GM23338 (cell line): ENCODE measurements at regions not wholly inside any gene's neighbourhood (a gene's known extent, or its start where the extent isn't known, plus 50 kb on each side); places are given as distances from the start of the nearest gene placed in this dataset.

Experiments used
- ATAC-seq: fragments of 200-7000 bp; cut with Tn5 transposase; 3 replicates; pipeline ENCODE4 v1.9.1; 2020
- DNase-seq: peaks from one replicate; pipeline ENCODE4 v3.0.0-alpha.2; 2015; ENCODE audit warnings: low spot score
- H2AFZ ChIP-seq: fragments of 200-600 bp; sonication (generic); 2 replicates; pipeline ENCODE4 v1.8.0; 2016; ENCODE audit warnings: antibody characterized with exemption, mild to moderate bottlenecking, moderate library complexity
- H3F3A ChIP-seq: fragments of 200-600 bp; sonication (generic); replicated peaks from 2 replicates; pipeline ENCODE4 v1.8.0; 2017; ENCODE audit warnings: antibody characterized with exemption, mixed run types, low read depth
- H3K27ac ChIP-seq: fragments of 200-600 bp; sonication (generic); 2 replicates; pipeline ENCODE4 v1.6.1; 2016; ENCODE audit warnings: low read depth
- H3K27me3 ChIP-seq: fragments of 200-600 bp; sonication (generic); 2 replicates; pipeline ENCODE4 v1.8.0; 2016; ENCODE audit warnings: mild to moderate bottlenecking, mixed run types, moderate library complexity; ENCODE audit not compliant: insufficient read depth
- H3K36me3 ChIP-seq: fragments of 200-600 bp; sonication (generic); 2 replicates; pipeline ENCODE4 v1.8.0; 2016; ENCODE audit warnings: mild to moderate bottlenecking; ENCODE audit not compliant: insufficient read depth
- H3K4me1 ChIP-seq: fragments of 200-600 bp; sonication (generic); 2 replicates; pipeline ENCODE4 v1.8.0; 2016; ENCODE audit warnings: mild to moderate bottlenecking, moderate library complexity; ENCODE audit not compliant: insufficient read depth
- H3K4me2 ChIP-seq: fragments of 200-600 bp; sonication (generic); 2 replicates; pipeline ENCODE4 v1.7.1; 2017; ENCODE audit warnings: mixed run types
- H3K4me3 ChIP-seq: fragments of 200-600 bp; sonication (generic); 2 replicates; pipeline ENCODE4 v1.6.1; 2016; ENCODE audit warnings: mixed run types
- H3K79me2 ChIP-seq: fragments of 200-600 bp; sonication (generic); replicated peaks from 2 replicates; pipeline ENCODE4 v1.8.0; 2017; ENCODE audit warnings: mild to moderate bottlenecking; ENCODE audit not compliant: insufficient read depth
- H3K9me2 ChIP-seq: fragments of 200-600 bp; sonication (generic); 2 replicates; pipeline ENCODE4 v1.8.0; 2017; ENCODE audit not compliant: insufficient read depth
- H4K20me1 ChIP-seq: fragments of 200-600 bp; sonication (generic); replicated peaks from 2 replicates; pipeline ENCODE4 v1.8.0; 2017; ENCODE audit warnings: mild to moderate bottlenecking; ENCODE audit not compliant: insufficient read depth
- H3K27ac Mint-ChIP-seq: 2 replicates; pipeline ENCODE4 v1.8.0; 2020; ENCODE audit warnings: inconsistent platforms, mild to moderate bottlenecking, moderate library complexity, mixed read lengths
- H3K27me3 Mint-ChIP-seq: 3 replicates; pipeline ENCODE4 v1.8.0; 2022; ENCODE audit warnings: low read depth, mild to moderate bottlenecking, moderate library complexity, mixed read lengths, inconsistent platforms; ENCODE audit not compliant: insufficient read depth, poor library complexity
- H3K36me3 Mint-ChIP-seq: 3 replicates; pipeline ENCODE4 v1.8.0; 2021; ENCODE audit warnings: low read depth, mild to moderate bottlenecking, inconsistent platforms, moderate library complexity, mixed read lengths
- H3K4me1 Mint-ChIP-seq: 3 replicates; pipeline ENCODE4 v1.8.0; 2020; ENCODE audit warnings: mild to moderate bottlenecking, inconsistent platforms, mixed read lengths
- H3K4me3 Mint-ChIP-seq: 3 replicates; pipeline ENCODE4 v1.8.0; 2021; ENCODE audit warnings: moderate library complexity, mild to moderate bottlenecking, inconsistent platforms, mixed read lengths
- H3K9me3 Mint-ChIP-seq: 3 replicates; pipeline ENCODE4 v1.8.0; 2020; ENCODE audit warnings: moderate library complexity, mild to moderate bottlenecking, inconsistent platforms, mixed read lengths
- CREB1 ChIP-seq: fragments of 250-450 bp; sonication (Bioruptor Pico); IDR thresholded peaks from 2 replicates; pipeline ENCODE4 v1.5.0; 2020; ENCODE audit warnings: low read depth, mild to moderate bottlenecking, moderate library complexity
- EZH2 ChIP-seq: fragments of 200-600 bp; sonication (generic); IDR thresholded peaks from one replicate; pipeline ENCODE4 v1.8.0; 2017; ENCODE audit warnings: antibody characterized with exemption, mild to moderate bottlenecking, low read depth; ENCODE audit not compliant: unreplicated experiment
- EZH2phosphoT487 ChIP-seq: fragments of 200-600 bp; sonication (generic); IDR thresholded peaks from one replicate; pipeline ENCODE4 v1.8.1; 2018; ENCODE audit warnings: antibody characterized with exemption; ENCODE audit not compliant: unreplicated experiment
- NANOG ChIP-seq: IDR thresholded peaks from 2 replicates; pipeline ENCODE4 v1.6.1; 2016; ENCODE audit warnings: antibody characterized with exemption, borderline replicate concordance
- POLR2AphosphoS5 ChIP-seq: IDR thresholded peaks from 2 replicates; pipeline ENCODE4 v1.6.1; 2016; ENCODE audit warnings: antibody characterized with exemption, low read depth
- STAT1 ChIP-seq: IDR thresholded peaks from one replicate; pipeline ENCODE4 v1.6.1; 2016; ENCODE audit warnings: antibody characterized with exemption; ENCODE audit not compliant: unreplicated experiment
- ZNF114 ChIP-seq: fragments of 250-450 bp; sonication (Bioruptor Pico); IDR thresholded peaks from 2 replicates; pipeline ENCODE4 v1.5.0; 2020; ENCODE audit warnings: mild to moderate bottlenecking, moderate library complexity
- ZNF331 ChIP-seq: fragments of 250-450 bp; sonication (Bioruptor Pico); IDR thresholded peaks from 2 replicates; pipeline ENCODE4 v1.5.0; 2020; ENCODE audit warnings: low read depth, mild to moderate bottlenecking, moderate library complexity
- TF ChIP-seq, protein P1 (sequence below): IDR thresholded peaks from 2 replicates; pipeline ENCODE4 v1.6.1; 2016; ENCODE audit warnings: antibody characterized with exemption
- TF ChIP-seq, protein P2 (sequence below), 2 experiments: fragments of 200-600 bp in 1 of 2; sonication (generic) in 1 of 2; conservative IDR thresholded peaks; 2 replicates each; pipeline versions ENCODE4 v1.5.1 to v1.6.1; 2016 to 2017; ENCODE audit warnings: antibody characterized with exemption in 2 of 2, low read depth in 2 of 2, mild to moderate bottlenecking in 2 of 2, moderate library complexity in 1 of 2
- TF ChIP-seq, protein P3 (sequence below): fragments of 250-450 bp; sonication (Bioruptor Pico); IDR thresholded peaks from 2 replicates; pipeline ENCODE4 v1.5.0; 2020; ENCODE audit warnings: mild to moderate bottlenecking, moderate library complexity

DNA sequence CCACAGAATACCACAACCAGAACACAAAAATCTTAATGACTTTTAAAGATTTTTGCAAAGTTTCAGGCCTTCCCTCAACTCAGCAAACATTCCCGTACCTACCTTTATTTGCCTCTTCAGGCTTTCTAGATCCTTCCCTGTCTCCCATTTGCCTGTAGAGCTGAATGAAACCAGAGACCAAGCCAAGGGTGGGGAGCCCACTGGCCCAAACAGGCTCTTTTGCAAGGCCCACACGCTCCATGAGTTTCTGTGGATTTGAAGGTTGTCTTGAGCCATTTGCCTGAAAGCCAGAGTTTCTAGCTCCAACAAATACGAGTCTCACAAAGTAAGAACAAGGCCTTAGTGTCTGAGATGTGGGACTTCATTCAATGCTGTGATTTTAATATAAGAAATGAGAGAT, 107.8 kb downstream of the GAS1 start (continued):
- TF ChIP-seq, protein P1, sequence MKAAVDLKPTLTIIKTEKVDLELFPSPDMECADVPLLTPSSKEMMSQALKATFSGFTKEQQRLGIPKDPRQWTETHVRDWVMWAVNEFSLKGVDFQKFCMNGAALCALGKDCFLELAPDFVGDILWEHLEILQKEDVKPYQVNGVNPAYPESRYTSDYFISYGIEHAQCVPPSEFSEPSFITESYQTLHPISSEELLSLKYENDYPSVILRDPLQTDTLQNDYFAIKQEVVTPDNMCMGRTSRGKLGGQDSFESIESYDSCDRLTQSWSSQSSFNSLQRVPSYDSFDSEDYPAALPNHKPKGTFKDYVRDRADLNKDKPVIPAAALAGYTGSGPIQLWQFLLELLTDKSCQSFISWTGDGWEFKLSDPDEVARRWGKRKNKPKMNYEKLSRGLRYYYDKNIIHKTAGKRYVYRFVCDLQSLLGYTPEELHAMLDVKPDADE, result no peak
- TF ChIP-seq ZNF114 (CRISPR knock-in tag), result no peak
- TF ChIP-seq STAT1, result no peak
- no peak for TF ChIP-seq POLR2AphosphoS5

DNA sequence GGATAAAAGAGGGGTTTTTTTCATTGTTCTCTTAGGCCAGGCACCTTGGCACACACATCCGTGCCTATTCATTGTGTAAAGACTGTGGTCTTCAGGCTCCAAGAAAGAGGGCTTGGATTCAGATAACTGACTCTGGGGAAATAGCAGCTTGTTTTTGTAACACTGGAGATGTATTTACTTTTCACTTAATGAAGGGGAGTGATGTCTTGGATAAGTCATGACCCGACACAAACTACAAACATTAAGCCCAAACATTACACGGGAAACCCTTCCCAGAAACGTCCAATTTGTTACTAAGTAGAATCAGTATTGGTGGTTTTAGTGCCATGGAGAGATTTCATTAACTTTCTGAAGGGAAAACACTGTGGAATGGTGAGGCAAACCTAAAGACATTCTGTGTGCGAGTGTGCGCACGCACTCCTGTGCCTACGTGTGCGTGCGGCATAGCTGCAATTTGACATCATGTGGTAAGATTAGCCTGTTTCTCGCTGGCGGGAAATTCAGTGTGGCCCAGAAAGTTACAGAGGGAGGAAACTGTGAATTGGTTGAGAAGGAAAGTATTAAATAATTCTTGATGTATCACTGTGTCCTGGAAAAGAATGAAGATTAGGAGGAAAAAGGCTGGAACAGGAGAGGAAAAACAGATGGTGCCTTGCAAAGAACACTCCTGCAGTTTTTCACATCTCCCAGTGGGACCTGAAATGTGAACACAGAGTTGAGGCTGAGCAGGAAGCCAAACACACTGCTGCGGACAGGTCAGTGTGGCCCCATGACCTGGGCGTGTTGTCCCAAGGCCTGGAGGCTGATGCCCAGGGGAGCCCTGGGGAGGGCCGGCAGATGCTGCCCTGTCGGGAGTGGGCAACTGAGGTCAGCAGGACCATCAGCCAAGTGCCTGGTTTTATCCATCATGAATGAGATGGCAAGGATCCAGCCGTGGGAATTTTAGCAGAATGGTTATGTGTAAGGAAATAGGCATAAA, 108.5 kb downstream of the GAS1 start:
- Mint-ChIP-seq H3K9me3 (no peaks in the 10 kb centered on the region), H3K36me3 (no peaks in the 10 kb centered on the region), H3K4me3 (no peak overlapping the region), H3K27me3 (no peaks in the 10 kb centered on the region), H3K4me1 (peaks cover 4% of the 10 kb centered on the region; the same call in 1 of the 3 replicates), H3K27ac (no peak overlapping the region)
- Histone ChIP-seq H4K20me1 (no peaks in the 10 kb centered on the region), H3K27me3 (no peaks in the 10 kb centered on the region), H3K79me2 (no peaks in the 10 kb centered on the region), H3K4me3 (no peak overlapping the region), H3K9me2 (0 out of 2 replicates have a peak, but pooled peaks cover 6% of the 10 kb centered on the region), H3K27ac (no peak overlapping the region), H3F3A (no peaks in the 10 kb centered on the region), H3K36me3 (no peaks in the 10 kb centered on the region), H3K4me1 (no peaks in the 10 kb centered on the region), H3K4me2 (no peak overlapping the region), H2AFZ (peak overlapping the region; percentile 38; the same call in 1 of the 2 replicates)
- no peak for ATAC-seq
- DNase-seq, result no peak
- no peak for TF ChIP-seq STAT1
- TF ChIP-seq CREB1 (CRISPR knock-in tag), result no peak
- TF ChIP-seq, protein P1, result no peak
- TF ChIP-seq NANOG, result no peak
- TF ChIP-seq POLR2AphosphoS5, result no peak
- TF ChIP-seq, protein P2, sequence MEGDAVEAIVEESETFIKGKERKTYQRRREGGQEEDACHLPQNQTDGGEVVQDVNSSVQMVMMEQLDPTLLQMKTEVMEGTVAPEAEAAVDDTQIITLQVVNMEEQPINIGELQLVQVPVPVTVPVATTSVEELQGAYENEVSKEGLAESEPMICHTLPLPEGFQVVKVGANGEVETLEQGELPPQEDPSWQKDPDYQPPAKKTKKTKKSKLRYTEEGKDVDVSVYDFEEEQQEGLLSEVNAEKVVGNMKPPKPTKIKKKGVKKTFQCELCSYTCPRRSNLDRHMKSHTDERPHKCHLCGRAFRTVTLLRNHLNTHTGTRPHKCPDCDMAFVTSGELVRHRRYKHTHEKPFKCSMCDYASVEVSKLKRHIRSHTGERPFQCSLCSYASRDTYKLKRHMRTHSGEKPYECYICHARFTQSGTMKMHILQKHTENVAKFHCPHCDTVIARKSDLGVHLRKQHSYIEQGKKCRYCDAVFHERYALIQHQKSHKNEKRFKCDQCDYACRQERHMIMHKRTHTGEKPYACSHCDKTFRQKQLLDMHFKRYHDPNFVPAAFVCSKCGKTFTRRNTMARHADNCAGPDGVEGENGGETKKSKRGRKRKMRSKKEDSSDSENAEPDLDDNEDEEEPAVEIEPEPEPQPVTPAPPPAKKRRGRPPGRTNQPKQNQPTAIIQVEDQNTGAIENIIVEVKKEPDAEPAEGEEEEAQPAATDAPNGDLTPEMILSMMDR (conservative IDR thresholded peaks at IDR 0.05; ENCODE audit: low read depth in 2 of 2), result no peak
- TF ChIP-seq, protein P3, sequence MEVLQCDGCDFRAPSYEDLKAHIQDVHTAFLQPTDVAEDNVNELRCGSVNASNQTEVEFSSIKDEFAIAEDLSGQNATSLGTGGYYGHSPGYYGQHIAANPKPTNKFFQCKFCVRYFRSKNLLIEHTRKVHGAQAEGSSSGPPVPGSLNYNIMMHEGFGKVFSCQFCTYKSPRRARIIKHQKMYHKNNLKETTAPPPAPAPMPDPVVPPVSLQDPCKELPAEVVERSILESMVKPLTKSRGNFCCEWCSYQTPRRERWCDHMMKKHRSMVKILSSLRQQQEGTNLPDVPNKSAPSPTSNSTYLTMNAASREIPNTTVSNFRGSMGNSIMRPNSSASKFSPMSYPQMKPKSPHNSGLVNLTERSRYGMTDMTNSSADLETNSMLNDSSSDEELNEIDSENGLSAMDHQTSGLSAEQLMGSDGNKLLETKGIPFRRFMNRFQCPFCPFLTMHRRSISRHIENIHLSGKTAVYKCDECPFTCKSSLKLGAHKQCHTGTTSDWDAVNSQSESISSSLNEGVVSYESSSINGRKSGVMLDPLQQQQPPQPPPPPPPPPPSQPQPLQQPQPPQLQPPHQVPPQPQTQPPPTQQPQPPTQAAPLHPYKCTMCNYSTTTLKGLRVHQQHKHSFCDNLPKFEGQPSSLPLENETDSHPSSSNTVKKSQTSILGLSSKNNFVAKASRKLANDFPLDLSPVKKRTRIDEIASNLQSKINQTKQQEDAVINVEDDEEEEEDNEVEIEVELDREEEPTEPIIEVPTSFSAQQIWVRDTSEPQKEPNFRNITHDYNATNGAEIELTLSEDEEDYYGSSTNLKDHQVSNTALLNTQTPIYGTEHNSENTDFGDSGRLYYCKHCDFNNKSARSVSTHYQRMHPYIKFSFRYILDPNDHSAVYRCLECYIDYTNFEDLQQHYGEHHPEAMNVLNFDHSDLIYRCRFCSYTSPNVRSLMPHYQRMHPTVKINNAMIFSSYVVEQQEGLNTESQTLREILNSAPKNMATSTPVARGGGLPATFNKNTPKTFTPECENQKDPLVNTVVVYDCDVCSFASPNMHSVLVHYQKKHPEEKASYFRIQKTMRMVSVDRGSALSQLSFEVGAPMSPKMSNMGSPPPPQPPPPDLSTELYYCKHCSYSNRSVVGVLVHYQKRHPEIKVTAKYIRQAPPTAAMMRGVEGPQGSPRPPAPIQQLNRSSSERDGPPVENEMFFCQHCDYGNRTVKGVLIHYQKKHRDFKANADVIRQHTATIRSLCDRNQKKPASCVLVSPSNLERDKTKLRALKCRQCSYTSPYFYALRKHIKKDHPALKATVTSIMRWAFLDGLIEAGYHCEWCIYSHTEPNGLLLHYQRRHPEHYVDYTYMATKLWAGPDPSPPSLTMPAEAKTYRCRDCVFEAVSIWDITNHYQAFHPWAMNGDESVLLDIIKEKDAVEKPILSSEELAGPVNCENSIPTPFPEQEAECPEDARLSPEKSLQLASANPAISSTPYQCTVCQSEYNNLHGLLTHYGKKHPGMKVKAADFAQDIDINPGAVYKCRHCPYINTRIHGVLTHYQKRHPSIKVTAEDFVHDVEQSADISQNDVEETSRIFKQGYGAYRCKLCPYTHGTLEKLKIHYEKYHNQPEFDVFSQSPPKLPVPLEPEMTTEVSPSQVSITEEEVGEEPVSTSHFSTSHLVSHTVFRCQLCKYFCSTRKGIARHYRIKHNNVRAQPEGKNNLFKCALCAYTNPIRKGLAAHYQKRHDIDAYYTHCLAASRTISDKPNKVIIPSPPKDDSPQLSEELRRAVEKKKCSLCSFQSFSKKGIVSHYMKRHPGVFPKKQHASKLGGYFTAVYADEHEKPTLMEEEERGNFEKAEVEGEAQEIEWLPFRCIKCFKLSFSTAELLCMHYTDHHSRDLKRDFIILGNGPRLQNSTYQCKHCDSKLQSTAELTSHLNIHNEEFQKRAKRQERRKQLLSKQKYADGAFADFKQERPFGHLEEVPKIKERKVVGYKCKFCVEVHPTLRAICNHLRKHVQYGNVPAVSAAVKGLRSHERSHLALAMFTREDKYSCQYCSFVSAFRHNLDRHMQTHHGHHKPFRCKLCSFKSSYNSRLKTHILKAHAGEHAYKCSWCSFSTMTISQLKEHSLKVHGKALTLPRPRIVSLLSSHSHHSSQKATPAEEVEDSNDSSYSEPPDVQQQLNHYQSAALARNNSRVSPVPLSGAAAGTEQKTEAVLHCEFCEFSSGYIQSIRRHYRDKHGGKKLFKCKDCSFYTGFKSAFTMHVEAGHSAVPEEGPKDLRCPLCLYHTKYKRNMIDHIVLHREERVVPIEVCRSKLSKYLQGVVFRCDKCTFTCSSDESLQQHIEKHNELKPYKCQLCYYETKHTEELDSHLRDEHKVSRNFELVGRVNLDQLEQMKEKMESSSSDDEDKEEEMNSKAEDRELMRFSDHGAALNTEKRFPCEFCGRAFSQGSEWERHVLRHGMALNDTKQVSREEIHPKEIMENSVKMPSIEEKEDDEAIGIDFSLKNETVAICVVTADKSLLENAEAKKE (CRISPR knock-in tag), result no peak
- TF ChIP-seq ZNF331 (CRISPR knock-in tag), result no peak
- no peak for TF ChIP-seq EZH2phosphoT487
- TF ChIP-seq EZH2, result no peak
- TF ChIP-seq ZNF114 (CRISPR knock-in tag), result no peak
